SK-N-SH (cell line): ENCODE measurements at regions not wholly inside any gene's neighbourhood (a gene's known extent, or its start where the extent isn't known, plus 50 kb on each side); places are given as distances from the start of the nearest gene placed in this dataset.

Experiments used
- CTCF ChIA-PET: fragments of 300-600, 350-600 bp; formaldehyde crosslinking; extraction: SDS; loops from one replicate; lab custom pipeline; 2021; lab: Yijun Ruan, JAX
- POLR2A ChIA-PET: fragments of 350-600 bp; sonication (Branson Sonifier 250); formaldehyde crosslinking; extraction: SDS; loops from one replicate; lab custom pipeline; 2020; ENCODE audit warnings: antibody characterized with exemption, inconsistent platforms; lab: Yijun Ruan, JAX
- DNase-seq: peaks from one replicate; pipeline ENCODE4 v3.0.0; 2012
- H2AFZ ChIP-seq: fragments of 200-600 bp; sonication (generic); 2 replicates; pipeline ENCODE4 v1.8.1; 2016; ENCODE audit warnings: antibody characterized with exemption, mild to moderate bottlenecking, low read depth
- H3F3A ChIP-seq: fragments of 200-600 bp; sonication (generic); replicated peaks from 2 replicates; pipeline ENCODE3; 2016; ENCODE audit warnings: antibody characterized with exemption, mild to moderate bottlenecking; ENCODE audit not compliant: insufficient read depth
- H3K27ac ChIP-seq, 2 experiments: fragments of 200-500 bp in 1 of 2; fragments of 200-600 bp in 1 of 2; sonication (Bioruptor generic) in 1 of 2; sonication (generic), shearing (Covaris generic) in 1 of 2; 2 replicates each; pipeline versions ENCODE4 v1.5.1 to v1.6.1; 2014 to 2016; ENCODE audit warnings: low read depth in 2 of 2, inconsistent platforms in 1 of 2, low read length in 1 of 2, mild to moderate bottlenecking in 1 of 2, mixed read lengths in 1 of 2
- H3K27me3 ChIP-seq: fragments of 200-600 bp; sonication (generic), shearing (Covaris generic); 2 replicates; pipeline ENCODE4 v1.6.1; 2016; ENCODE audit warnings: mixed run types; ENCODE audit not compliant: insufficient read depth
- H3K36me3 ChIP-seq, 2 experiments: fragments of 200-500 bp in 1 of 2; fragments of 200-600 bp in 1 of 2; sonication (Bioruptor generic) in 1 of 2; sonication (generic) in 1 of 2; replicated peaks in 1 of 2; 2 replicates each; pipeline versions ENCODE3 to v1.5.1; 2014 to 2016; ENCODE audit warnings: low read length in 1 of 2, mild to moderate bottlenecking in 1 of 2; ENCODE audit not compliant: insufficient read depth in 2 of 2, control insufficient read depth in 1 of 2
- H3K4me1 ChIP-seq, 2 experiments: fragments of 200-500 bp in 1 of 2; fragments of 200-600 bp in 1 of 2; sonication (Bioruptor generic) in 1 of 2; sonication (generic), shearing (Covaris generic) in 1 of 2; 2 replicates each; pipeline versions ENCODE4 v1.5.1 to v1.6.1; 2014 to 2016; ENCODE audit warnings: low read depth in 1 of 2, low read length in 1 of 2, mixed run types in 1 of 2; ENCODE audit not compliant: insufficient read depth in 2 of 2, control insufficient read depth in 1 of 2
- H3K4me2 ChIP-seq: fragments of 200-600 bp; sonication (generic), shearing (Covaris generic); 2 replicates; pipeline ENCODE4 v1.6.1; 2017; ENCODE audit warnings: mixed run types
- H3K4me3 ChIP-seq, 2 experiments: fragments of 200-500 bp in 1 of 2; fragments of 200-600 bp in 1 of 2; sonication (Bioruptor generic) in 1 of 2; sonication (generic), shearing (Covaris generic) in 1 of 2; 2 replicates each; pipeline versions ENCODE4 v1.5.1 to v1.8.1; 2014 to 2016; ENCODE audit warnings: low read depth in 2 of 2, inconsistent platforms in 1 of 2, low read length in 1 of 2, mild to moderate bottlenecking in 1 of 2, mixed read lengths in 1 of 2, moderate library complexity in 1 of 2
- H3K79me2 ChIP-seq: fragments of 200-600 bp; sonication (generic); 2 replicates; pipeline ENCODE4 v1.8.1; 2017; ENCODE audit warnings: mild to moderate bottlenecking; ENCODE audit not compliant: insufficient read depth
- H3K9ac ChIP-seq: fragments of 200-600 bp; sonication (generic); 2 replicates; pipeline ENCODE4 v1.6.1; 2017; ENCODE audit warnings: mixed run types
- H3K9me2 ChIP-seq: fragments of 200-600 bp; sonication (generic); 2 replicates; pipeline ENCODE4 v1.6.1; 2017; ENCODE audit warnings: mixed run types
- H3K9me3 ChIP-seq: fragments of 200-600 bp; sonication (generic); 2 replicates; pipeline ENCODE4 v1.6.1; 2017; ENCODE audit warnings: mixed run types, mild to moderate bottlenecking, moderate library complexity
- H4K20me1 ChIP-seq: fragments of 200-600 bp; sonication (generic); 2 replicates; pipeline ENCODE4 v1.6.1; 2017; ENCODE audit warnings: mild to moderate bottlenecking, mixed run types; ENCODE audit not compliant: insufficient read depth
- CHD2 ChIP-seq: fragments of 150-350 bp; IDR thresholded peaks from 2 replicates; pipeline ENCODE4 v1.6.1; 2018; ENCODE audit warnings: low read length; ENCODE audit not compliant: partially characterized antibody
- FOSL2 ChIP-seq: IDR thresholded peaks from 2 replicates; pipeline ENCODE4 v1.4.0; 2012; ENCODE audit warnings: low read depth, mild to moderate bottlenecking, moderate library complexity, borderline replicate concordance
- FOXJ3 ChIP-seq: sonication (generic); formaldehyde crosslinking; IDR thresholded peaks from 2 replicates; pipeline ENCODE4 v1.5.1; 2020; ENCODE audit warnings: mild to moderate bottlenecking, missing genetic modification reagents
- FOXM1 ChIP-seq: IDR thresholded peaks from 2 replicates; pipeline ENCODE4 v1.4.0; 2012; ENCODE audit warnings: low read depth, mild to moderate bottlenecking
- GABPA ChIP-seq: IDR thresholded peaks from 2 replicates; pipeline ENCODE4 v1.4.0; 2012; ENCODE audit warnings: low read depth, mild to moderate bottlenecking
- MXI1 ChIP-seq: IDR thresholded peaks from 2 replicates; pipeline ENCODE4 v1.6.1; 2012; ENCODE audit warnings: mild to moderate bottlenecking, low read depth, low read length, improper control_type of control experiment
- NRF1 ChIP-seq: IDR thresholded peaks from 2 replicates; pipeline ENCODE4 v1.6.1; 2012; ENCODE audit warnings: low read depth, mild to moderate bottlenecking, low read length
- POLR2AphosphoS5 ChIP-seq: IDR thresholded peaks from 2 replicates; pipeline ENCODE4 v1.6.1; 2012; ENCODE audit warnings: low read depth, low read length
- TAF1 ChIP-seq: IDR thresholded peaks from 2 replicates; pipeline ENCODE4 v1.6.1; 2012; ENCODE audit warnings: low read depth, mild to moderate bottlenecking, low read length, moderate library complexity, borderline replicate concordance
- YY1 ChIP-seq: IDR thresholded peaks from 2 replicates; pipeline ENCODE4 v1.4.0; 2012; ENCODE audit warnings: low read depth, mild to moderate bottlenecking
- WGBS: methylation state at CpG from one replicate; pipeline ENCODE4 v1.1.6; 2017; ENCODE audit warnings: low lambda C conversion rate; 5-methylcytosine and 5-hydroxymethylcytosine counted together
- TF ChIP-seq, protein P1 (sequence below): IDR thresholded peaks from 2 replicates; pipeline ENCODE4; 2012
- TF ChIP-seq, protein P2 (sequence below): IDR thresholded peaks from 2 replicates; pipeline ENCODE4 v1.4.0; 2012; ENCODE audit warnings: low read depth, borderline replicate concordance
- TF ChIP-seq, protein P3 (sequence below): IDR thresholded peaks from 2 replicates; pipeline ENCODE4 v1.4.0; 2012; ENCODE audit warnings: low read depth
- TF ChIP-seq, protein P4 (sequence below): fragments of 150-350 bp; IDR thresholded peaks from 2 replicates; pipeline ENCODE4 v1.6.1; 2017; ENCODE audit warnings: antibody characterized with exemption, low read length, low read depth, borderline replicate concordance

DNA sequence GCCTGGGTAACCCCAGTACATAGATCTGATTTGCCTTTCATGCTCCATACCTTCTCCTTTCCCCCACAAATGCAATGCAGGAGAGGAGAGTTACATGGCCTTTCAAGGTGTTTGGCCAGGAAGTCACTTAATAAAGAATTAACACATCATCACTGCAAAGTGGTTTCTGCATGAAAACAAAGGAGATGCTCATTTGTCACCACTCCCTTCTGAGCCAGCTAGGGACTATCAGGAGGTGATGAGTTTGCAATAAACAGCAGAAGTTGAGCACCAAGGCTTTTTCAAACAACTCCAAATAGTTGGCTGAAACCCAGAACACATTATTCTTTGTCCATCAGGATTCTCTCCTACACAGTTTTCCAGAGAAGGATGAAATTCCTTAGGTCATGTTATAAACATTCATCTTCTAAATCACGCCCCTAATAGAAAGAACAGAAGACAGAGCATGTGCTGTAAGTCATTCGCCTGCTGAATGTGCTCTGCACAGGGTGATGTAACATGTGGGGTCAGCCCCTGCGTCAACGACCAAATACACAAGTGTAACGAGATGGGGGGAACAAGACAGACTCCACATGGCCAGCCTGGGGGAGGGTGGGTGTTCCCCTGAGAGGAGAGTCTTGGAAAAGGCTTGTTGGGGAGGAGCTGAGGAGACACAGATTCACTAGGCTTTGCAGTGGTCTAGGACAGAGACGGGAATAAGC, 87.3 kb upstream of the RMDN2 start:
- H3K9me3 ChIP-seq: no peaks in the 10 kb centered on the region
- H3K27me3 ChIP-seq: no peaks in the 10 kb centered on the region
- H3K9ac ChIP-seq: no peak overlapping the region
- no peaks in the 10 kb centered on the region for H3F3A ChIP-seq
- CTCF ChIA-PET: interaction anchor here (0.6 to 18.8 kb wide), 8 partner anchors 19 to 1229 kb away, joined by 3 to 247 read pairs (median 4); partner anchors contain the start of gene CDC42EP3
- H3K9me2 ChIP-seq: no peaks in the 10 kb centered on the region
- no peak for TF ChIP-seq MXI1
- TF ChIP-seq CHD2: no peak
- TF ChIP-seq GABPA: no peak
- TF ChIP-seq POLR2AphosphoS5: no peak
- no peak for TF ChIP-seq YY1
- TF ChIP-seq FOXM1: no peak
- no peak for TF ChIP-seq FOXJ3 (CRISPR knock-in tag)
- TF ChIP-seq, protein P1, sequence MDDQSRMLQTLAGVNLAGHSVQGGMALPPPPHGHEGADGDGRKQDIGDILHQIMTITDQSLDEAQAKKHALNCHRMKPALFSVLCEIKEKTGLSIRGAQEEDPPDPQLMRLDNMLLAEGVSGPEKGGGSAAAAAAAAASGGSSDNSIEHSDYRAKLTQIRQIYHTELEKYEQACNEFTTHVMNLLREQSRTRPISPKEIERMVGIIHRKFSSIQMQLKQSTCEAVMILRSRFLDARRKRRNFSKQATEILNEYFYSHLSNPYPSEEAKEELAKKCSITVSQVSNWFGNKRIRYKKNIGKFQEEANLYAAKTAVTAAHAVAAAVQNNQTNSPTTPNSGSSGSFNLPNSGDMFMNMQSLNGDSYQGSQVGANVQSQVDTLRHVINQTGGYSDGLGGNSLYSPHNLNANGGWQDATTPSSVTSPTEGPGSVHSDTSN: no peak
- TF ChIP-seq FOSL2: no peak
- TF ChIP-seq, protein P2, sequence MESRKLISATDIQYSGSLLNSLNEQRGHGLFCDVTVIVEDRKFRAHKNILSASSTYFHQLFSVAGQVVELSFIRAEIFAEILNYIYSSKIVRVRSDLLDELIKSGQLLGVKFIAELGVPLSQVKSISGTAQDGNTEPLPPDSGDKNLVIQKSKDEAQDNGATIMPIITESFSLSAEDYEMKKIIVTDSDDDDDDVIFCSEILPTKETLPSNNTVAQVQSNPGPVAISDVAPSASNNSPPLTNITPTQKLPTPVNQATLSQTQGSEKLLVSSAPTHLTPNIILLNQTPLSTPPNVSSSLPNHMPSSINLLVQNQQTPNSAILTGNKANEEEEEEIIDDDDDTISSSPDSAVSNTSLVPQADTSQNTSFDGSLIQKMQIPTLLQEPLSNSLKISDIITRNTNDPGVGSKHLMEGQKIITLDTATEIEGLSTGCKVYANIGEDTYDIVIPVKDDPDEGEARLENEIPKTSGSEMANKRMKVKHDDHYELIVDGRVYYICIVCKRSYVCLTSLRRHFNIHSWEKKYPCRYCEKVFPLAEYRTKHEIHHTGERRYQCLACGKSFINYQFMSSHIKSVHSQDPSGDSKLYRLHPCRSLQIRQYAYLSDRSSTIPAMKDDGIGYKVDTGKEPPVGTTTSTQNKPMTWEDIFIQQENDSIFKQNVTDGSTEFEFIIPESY: no peak
- TF ChIP-seq NRF1: no peak
- no peak for TF ChIP-seq TAF1
- TF ChIP-seq, protein P3, sequence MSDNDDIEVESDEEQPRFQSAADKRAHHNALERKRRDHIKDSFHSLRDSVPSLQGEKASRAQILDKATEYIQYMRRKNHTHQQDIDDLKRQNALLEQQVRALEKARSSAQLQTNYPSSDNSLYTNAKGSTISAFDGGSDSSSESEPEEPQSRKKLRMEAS: no peak
- TF ChIP-seq, protein P4, sequence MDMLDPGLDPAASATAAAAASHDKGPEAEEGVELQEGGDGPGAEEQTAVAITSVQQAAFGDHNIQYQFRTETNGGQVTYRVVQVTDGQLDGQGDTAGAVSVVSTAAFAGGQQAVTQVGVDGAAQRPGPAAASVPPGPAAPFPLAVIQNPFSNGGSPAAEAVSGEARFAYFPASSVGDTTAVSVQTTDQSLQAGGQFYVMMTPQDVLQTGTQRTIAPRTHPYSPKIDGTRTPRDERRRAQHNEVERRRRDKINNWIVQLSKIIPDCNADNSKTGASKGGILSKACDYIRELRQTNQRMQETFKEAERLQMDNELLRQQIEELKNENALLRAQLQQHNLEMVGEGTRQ: no peak
- H3K4me1 ChIP-seq: peaks cover 0 to 16% of the 10 kb centered on the region in 2 experiments; a peak in 2 of 4 replicates
- POLR2A ChIA-PET: interaction anchor here (1.4 kb wide), 1 partner anchor 19 kb away, joined by 7 read pairs; no protein-coding TSS in a partner anchor
- no peak overlapping the region for H2AFZ ChIP-seq
- H3K4me2 ChIP-seq: no peak overlapping the region
- H3K79me2 ChIP-seq: no peaks in the 10 kb centered on the region
- no peaks in the 10 kb centered on the region for H3K36me3 ChIP-seq
- no peaks in the 10 kb centered on the region for H4K20me1 ChIP-seq
- H3K27ac ChIP-seq: no peak overlapping the region
- DNase-seq: no peak
- WGBS: 84% methylated on average over 6 of the region's 6 CpGs
- H3K4me3 ChIP-seq: no peak overlapping the region
